T-helper 2 cell (primary cell): ENCODE measurements at regions not wholly inside any gene's neighbourhood (a gene's known extent, or its start where the extent isn't known, plus 50 kb on each side); places are given as distances from the start of the nearest gene placed in this dataset.
"Not testable (repeated sequence)": the region's sequence is repeated elsewhere in the genome, so short reads cannot be mapped to it uniquely, and the experiment has no call there.

ENCODE experiments used
- DNase-seq, 5 experiments: peaks; one replicate each; pipeline versions ENCODE4 v3.0.0 to v3.0.0-alpha.2; 2012 to 2022

DNA sequence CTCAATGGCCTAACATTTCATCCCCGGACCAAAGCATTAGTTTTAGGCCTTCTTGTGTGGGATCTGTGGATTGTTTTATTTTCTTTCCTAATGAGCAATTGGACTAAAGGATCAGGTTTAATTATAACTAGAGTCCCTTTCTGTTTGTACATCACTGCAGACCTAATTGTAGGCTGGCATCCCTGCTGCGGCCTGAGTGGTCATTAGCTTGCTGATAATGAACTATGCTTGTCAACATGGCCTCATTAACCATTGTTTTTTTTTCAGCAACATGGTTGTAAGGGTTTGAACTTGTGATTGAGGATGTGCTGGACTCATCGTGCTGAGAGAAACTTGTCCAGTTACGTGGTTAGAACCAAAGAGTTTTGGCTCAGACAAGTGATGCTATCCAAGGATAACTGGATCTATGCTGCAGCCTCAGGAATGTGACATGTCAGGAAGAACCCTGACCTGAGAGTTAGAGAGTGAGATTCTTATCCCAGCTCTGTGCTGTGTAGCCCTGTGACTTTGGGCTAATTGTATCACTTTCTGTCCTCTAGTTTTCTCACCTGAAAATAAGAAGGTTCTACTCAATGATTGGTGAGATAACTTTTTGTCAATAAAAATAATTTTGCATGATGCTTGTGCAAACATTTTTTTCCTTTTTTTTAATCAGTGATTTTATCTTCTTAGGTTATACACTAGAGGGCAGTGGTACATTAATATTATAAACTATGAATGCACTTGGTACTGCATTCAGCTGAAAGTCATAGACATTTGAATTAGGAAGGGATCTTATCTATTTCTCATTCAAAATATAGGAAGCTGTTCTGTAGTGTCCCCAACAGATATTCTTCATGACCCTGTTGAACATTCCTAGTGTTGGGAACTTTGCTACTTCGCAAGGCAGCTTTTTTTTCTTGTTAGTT, 140.9 kb downstream of the RNF144B start:
- no peak for DNase-seq

DNA sequence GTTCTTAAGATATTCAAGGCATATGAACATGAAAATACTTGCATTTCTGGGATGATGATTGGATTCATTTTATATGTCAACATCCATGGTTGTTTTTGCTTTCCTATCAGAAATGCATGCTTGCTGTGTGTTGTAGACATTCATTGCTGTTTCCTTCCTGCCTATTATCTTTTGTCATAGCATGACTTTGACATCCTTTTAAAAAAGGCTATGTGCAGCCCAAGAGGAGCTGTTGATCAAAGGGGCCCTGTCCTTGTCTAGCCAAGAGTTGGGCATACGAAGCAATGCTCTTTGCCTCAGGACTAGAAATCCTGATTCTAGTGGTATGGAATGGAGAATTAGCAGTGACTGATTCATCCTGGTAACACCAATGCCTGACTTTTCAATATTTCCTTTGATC, 143.1 kb downstream of the RNF144B start:
- no peak for DNase-seq

DNA sequence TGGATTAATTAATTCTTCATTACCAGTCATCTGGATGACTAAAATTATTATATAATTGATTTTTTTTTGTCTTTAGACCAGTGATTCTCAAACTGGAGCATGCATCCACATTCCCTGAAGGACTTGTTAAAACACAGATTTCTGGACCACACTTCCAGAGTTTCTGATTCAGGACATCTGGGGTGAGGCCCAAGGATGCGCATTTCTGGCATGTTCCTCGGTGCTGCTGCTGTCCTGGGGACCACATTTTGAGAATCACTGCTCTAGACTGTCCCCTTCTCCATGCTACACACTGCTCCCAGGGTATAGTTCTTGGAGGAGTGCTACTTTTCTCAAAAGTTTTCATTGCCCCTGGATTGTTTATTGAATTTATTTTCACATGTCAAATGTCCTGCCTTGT, 145.0 kb downstream of the RNF144B start:
- no peak for DNase-seq

DNA sequence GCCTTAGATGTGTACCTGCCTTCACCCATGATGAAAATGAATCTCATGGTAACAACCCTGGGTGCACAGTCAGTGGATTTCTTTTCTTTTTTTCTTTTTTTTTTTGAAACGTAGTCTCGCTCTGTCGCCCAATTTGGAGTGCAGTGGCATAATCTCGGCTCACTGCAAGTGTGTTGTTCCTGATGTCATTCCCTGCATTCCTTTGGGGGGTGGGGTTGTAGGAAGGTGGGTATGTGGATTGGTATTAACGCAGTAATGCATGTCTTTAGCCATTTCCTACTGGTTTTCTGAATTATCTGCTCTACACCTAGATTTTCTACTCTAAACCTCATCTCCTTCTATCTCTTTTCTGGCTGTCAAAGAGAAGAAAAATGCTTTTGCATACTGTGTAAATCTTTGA, 146.6 kb downstream of the RNF144B start:
- DNase-seq: no peak

DNA sequence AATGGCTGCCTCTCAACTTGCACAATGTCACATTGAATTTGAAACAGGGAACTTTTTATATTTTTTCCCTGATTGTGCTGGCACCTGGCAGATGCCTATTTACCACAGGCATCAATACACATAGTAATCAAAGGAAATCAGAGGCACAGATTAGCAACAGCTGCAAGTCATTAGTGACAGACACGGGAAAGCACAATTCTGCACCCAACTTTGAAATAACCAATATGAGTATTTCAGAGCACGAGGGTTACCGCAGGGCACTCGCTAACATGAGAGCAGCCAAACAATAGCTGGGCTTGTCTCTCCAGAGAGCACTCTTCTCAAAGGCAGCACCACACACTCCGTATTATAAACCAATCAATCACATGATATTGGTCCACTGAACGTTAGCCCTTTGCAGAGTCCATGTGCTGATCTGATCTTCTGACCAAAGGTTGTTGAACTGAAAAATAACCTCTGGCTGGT, 149.5 kb downstream of the RNF144B start:
- no peak for DNase-seq

DNA sequence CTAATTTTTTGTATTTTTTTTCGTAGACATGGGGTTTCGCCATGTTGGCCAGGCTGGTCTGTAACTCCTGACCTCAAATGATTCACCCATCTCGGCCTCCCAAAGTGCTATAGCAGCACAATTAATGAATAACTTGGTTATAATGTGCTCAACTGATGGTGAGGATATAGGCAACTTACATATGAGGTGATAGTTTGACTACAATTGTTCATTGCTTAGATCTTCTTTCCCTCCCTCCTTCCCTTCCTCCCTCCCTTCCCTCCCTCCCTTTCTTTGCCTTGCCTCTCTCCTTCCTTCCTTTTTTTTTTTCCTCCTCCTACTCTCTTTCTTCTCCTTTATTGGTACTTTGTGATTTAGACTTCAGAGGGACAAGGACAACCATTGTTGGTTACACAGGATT, 151.2 kb downstream of the RNF144B start:
- DNase-seq: no peak

DNA sequence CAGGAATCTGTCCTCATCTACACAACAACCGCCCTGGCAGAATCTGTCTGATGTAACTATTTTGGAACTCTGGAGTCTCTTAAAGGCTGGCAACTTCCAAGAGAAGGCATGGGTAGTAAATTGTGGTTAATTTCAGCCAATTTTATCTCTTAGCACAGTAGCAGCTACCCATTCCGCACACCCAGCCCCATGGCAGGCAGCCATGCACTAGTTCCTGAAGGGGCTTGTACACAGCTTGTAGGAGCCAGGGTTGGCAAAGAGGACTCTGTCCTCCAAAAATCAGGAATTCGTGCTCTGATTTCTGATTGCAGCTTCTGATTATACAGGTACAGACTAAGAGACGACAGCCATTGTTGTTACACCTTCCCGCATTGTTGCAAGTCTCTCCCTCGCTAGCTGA, 155.9 kb downstream of the RNF144B start:
- DNase-seq: no peak

DNA sequence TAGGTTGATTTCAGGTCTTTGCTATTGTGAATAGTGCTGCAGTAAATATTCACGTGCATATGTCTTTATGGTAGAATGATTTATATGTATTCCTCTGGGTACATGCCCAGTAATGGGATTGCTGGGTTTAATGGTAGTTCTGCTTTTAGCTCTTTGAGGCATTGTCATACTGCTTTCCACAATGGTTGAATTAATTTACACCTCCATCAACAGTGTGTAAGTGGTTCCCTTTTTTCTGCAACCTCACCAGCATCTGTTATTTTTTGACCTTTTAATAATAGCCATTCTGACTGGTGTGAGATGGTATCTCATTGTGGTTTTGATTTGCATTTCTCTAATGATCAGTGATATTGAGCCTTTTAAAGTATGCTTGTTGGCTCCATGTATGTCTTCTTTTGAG, 158.0 kb downstream of the RNF144B start:
- DNase-seq: not testable (repeated sequence)

DNA sequence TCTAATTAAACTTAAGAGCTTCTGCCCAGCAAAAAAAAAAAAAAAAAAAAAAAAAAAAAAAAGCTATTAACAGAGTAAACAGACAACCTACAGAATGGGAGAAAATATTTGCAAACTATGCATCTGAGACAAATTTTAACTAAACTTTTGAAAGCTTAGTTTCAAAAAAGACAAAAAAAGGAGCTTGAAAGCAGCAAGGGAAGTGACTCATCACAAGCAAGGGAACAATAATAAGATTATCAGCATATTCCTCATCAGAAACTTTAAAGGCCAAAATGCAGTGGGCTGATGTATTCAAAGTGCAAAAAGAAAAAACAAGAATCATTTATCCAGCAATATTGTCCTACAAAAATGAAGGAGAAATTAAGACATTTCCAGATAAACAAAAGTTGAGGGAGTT, 158.6 kb downstream of the RNF144B start:
- DNase-seq: no peak

DNA sequence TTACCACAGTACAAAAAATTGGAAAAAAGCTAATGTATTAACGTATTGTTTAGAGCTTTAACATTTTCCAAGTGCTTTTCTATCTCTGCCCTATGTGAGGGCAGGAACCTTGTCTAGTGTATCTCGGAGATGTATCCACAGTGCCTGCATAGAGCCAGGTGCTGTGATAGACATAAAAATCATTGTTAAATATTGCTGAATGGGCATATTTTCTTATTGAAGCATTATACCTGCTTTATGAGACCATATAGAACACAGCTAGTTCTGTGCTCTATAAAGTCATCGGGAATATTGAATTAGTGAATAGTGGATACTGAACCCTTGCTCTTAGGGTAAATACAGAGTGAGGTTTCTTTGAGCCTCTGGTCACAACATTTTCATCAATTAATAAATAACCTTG, 163.0 kb downstream of the RNF144B start:
- DNase-seq: no peak

DNA sequence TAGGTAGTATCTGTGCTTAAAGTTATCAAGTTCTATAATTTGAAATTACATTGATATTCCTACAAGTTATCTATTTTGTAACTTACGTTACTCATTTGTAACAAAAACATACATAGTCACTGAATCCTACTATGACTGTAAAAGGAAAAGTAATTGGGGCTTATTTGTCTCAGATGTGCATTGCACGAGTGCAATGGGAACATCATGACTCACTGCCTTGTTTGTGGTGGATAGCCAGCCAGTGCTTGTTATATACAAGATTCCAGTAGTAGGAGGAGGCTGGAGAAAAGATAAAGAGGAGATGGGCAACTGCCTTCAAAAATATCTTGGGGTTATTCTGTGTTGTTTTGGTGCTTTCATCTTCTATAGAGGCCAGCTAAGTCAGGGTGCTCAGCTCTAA, 164.1 kb downstream of the RNF144B start:
- peak in 1 of 5 experiments; percentile 12 for DNase-seq

DNA sequence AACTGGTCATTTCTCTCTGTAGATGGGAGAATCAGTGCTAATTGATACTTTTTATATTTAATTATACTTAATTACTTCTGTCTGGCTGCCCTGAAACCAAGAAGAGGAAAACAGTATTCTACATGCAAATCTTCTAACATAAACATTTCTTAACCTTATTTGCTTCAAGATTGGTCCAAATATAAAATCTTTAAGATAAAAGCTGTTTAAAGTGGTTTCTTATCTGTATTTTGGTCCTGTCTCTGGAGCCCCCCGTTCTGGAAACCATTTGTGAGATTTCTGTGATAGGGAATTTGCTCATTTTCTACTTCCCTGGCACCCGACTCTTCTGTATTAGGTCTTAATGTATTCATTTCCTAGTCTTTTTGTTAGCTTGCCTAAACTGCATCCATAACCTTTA, 168.6 kb downstream of the RNF144B start:
- DNase-seq: no peak

DNA sequence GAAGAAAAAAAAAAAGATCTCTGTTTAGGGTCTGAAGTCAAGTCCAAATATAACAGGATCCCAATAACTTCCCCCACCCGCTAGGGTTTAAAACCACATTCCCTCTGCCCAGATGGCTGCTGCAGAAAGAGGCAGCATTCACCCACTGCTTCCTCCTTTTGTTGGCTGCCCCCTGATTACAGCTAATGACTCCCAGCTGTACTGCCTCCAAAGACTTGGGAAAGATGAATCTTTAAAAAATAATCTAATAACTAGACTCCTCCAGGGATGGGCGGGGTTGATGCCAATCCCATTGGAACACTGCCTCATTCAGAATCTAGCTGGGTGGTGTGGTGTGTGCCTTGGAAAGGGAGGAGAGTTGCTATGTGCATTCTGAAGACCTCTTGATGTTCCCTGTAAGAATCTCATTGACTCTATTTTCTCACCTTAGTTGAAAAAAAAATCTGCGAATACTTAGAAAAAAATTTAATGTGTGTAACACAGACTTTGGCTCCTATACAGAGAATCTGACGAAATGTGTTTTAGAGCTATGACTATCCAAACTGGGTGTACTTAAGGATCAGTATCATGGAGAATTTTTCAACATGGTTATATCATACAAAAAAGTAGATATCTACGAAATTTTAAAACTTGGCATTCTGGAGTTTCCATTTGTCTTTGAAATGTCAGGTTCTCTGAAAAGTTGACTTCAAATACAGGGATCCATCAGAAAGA, 174.0 kb downstream of the RNF144B start:
- DNase-seq: no peak

DNA sequence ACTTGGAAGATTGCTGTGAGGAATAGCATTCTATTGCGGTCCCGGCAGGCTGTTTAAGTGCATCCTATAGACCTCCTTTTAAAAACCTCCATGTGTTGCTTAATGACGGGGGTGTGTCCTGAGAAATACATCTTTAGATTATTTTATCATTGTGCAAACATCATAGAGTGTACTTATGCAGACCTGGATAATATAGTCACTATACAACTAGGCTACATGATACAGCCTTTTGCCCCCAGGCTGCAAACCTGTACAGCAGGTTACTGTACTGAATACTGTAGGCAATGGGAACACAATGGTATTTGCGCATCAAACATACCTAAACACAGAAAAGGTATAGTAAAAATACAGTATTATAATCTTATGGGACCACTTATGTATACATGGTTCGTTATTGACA, 175.6 kb downstream of the RNF144B start:
- no peak for DNase-seq

DNA sequence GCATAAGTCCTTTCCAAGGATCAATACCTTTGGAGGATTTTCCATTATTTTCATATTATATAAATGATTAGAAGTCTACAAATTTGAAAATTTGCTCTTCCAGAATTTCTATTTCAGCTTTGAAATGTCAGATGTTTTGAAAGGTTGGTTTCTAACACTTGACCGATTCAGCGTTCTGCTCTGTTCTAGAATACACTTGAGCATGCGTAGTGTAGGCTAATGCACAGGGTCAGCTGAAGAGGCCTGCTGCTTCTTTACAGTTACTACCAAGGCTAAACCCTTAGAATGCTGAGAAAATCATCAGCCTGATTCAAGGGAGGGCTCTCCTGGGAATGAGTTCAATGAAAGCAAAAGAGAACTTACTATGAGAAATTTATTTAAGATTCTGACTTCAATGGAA, 177.6 kb downstream of the RNF144B start:
- no peak for DNase-seq

DNA sequence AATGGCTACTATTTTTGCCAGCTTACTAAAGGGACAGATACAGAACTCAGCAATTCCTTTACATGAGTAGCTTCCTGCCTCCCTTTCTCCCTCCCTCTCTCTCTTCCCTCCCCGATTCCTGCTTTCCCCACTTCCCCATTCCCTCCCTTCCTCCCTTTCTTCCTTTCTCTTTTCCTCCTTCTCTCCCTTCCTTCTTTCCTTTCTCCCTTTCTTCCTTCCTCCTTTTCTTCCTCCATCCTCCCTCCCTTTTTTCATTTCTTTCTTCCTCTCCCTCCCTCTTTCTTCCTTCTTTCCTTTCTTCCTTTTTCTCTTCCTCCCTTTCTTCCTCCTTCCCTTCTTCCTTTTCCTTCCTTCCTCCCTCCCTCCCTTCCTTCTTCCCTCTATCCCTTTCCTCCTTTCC, 178.1 kb downstream of the RNF144B start:
- no peak for DNase-seq

DNA sequence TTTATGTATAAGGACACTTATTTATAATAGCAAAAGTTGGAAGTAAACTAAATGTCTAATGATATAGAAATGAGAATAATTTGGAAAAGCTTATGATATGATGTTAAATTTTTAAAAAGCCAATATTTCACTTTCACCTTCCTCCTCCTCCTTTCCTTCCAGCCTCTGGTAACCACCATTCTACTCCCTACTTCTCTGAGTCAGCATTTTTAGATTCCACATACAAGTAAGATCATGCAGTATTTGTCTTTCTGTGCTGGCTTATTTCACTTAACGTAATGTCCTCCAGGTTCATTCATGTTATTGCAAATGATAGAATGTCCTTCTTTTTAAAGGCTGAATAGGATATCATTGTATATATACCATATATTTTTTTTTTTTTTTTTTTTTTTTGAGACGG, 180.2 kb downstream of the RNF144B start:
- no peak for DNase-seq

DNA sequence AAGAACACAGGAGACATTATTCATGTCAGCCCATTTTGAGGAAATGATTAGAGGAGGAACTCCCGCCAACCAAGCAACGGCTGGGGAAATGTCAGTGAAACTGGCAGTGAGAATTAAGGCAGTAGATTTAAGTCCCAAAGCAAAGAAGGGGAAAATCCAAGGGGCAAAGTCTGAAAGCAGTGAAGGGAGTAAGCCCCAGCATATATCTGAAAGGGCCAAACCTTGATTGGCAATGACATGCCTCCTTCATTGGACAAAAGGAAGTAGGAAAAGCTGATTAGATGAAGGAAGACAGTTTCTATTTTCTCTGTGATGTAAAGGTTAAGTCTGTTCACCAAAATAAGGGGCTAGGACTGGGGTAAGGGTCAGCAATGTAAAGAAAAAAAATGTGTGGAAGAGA, 190.3 kb downstream of the RNF144B start:
- DNase-seq: no peak

DNA sequence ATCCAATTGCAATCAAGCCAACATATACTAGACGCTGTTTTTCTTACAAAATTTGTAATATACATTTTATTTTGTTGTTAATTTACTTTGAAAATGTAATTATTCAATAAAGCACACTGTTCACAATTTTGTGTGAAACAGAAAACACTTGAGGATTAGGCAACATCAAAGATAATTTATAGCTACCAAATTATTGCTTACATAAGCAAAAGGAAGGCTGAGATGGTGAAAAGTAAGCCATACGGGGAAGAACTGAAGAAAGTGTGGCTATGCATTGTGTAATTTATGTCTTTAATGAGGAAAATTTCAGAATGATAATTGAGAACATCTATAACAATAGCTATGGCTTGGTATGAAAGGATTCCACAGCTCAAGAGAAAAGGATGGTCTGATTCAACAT, 192.0 kb downstream of the RNF144B start:
- no peak for DNase-seq

DNA sequence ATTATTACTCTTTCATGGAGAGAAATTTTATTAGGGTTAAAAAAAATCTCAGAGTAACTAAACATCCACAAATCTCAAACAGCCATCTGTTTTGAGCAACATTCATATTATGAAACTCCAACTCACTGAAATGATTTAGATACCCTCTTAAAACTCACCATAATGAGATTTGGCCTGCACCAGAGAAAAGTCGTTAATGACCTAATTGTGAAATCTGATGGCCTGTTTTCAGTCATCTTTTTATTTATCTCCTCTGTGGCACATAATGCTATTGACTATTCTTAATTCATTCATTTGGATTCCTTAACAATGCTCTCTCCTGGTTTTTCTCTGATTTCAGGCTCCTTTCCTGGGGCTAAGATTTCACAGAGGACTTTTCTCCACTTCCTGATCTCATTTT, 192.7 kb downstream of the RNF144B start:
- no peak for DNase-seq

DNA sequence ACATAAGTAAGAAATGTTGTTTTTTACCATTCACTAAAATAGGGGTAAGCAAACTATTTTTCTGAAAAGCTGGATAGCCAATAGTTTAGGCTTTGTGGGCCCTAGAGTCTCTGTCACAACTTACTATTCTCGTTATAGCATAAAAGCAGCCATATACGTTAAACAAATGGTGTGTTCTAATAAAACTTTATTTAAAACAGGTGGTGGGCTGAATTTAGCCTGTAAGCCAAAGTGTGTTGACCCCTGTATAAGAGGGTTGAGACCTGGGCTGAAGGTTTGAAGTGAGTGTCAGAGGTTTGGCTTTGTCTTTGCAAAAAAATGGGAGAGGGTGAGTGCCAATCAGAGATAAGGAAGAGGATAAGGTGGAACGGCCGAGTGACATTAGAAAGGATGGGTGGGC, 197.2 kb downstream of the RNF144B start:
- DNase-seq: no peak

DNA sequence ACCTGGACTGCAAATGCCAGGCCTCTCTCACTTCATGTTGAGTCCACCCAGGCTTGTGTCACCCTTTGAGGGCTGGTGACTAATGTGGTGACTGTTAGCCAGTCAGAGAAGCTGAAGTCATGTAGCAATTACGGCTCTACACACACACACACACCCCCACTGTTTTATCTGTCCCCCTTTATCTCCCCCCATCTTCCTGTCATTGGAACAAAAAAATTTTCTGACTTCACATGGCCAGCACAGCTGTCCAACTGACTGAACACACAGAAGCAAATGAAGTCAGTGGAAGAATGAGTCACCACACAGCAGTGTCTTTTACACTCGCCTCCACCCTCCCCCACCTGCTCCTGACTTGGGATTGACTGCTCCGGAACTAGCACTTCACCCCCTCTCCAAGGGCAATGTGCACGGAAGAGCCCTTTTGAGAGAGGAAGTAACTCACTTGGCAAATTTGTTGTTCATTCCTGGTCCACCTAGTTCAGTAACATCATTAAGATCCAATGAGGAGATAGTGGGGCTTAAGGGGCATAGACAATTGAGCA, 198.0 kb downstream of the RNF144B start:
- DNase-seq: no peak

DNA sequence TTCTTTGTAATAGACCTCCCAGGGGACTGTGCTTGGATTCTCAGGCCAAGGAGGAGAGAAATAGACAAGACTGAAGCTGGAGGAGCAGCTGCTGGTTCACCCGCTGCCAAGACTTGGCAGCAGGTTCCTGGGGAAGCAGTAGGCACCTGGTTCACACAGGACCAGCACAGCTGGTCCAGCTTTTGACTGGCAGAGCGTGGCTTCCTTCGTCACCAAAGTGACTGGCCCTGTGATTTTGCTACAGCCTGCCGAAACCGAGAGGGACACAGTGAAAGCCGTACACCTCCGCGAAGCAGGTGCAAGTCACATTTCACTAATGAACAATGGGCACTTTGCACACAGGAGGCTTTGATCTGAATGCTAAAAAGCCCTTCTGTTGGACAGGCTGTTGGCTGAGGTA, 199.0 kb downstream of the RNF144B start:
- no peak for DNase-seq
